Ishikawa (cell line): ENCODE measurements at regions not wholly inside any gene's neighbourhood (a gene's known extent, or its start where the extent isn't known, plus 50 kb on each side); places are given as distances from the start of the nearest gene placed in this dataset.

Experiments used
- CEBPB ChIP-seq: IDR thresholded peaks from 2 replicates; pipeline ENCODE4 v1.6.1; 2012
- CREB1 ChIP-seq: IDR thresholded peaks from 2 replicates; pipeline ENCODE4 v1.6.1; 2012; ENCODE audit warnings: low read depth
- EGR1 ChIP-seq: IDR thresholded peaks from 2 replicates; pipeline ENCODE4 v1.6.1; 2012
- EP300 ChIP-seq: IDR thresholded peaks from 2 replicates; pipeline ENCODE4 v1.6.1; 2012; ENCODE audit warnings: borderline replicate concordance
- FOXM1 ChIP-seq: IDR thresholded peaks from 2 replicates; pipeline ENCODE4 v1.6.1; 2012; ENCODE audit warnings: low read depth, borderline replicate concordance
- MAX ChIP-seq: IDR thresholded peaks from 2 replicates; pipeline ENCODE4 v1.6.1; 2012
- NFIC ChIP-seq: IDR thresholded peaks from 2 replicates; pipeline ENCODE4 v1.6.1; 2012
- RAD21 ChIP-seq: IDR thresholded peaks from 2 replicates; pipeline ENCODE4 v1.6.1; 2012; ENCODE audit warnings: low read depth
- REST ChIP-seq: IDR thresholded peaks from 2 replicates; pipeline ENCODE4 v1.6.1; 2012; ENCODE audit warnings: low read depth, mild to moderate bottlenecking
- TAF1 ChIP-seq: IDR thresholded peaks from 2 replicates; pipeline ENCODE4 v1.6.1; 2012; ENCODE audit warnings: low read depth, mild to moderate bottlenecking
- TCF12 ChIP-seq: IDR thresholded peaks from 2 replicates; pipeline ENCODE4 v1.6.1; 2012; ENCODE audit warnings: low read depth
- TEAD4 ChIP-seq: IDR thresholded peaks from 2 replicates; pipeline ENCODE4 v1.6.1; 2012
- USF1 ChIP-seq: IDR thresholded peaks from 2 replicates; pipeline ENCODE4 v1.6.1; 2012
- YY1 ChIP-seq: IDR thresholded peaks from 2 replicates; pipeline ENCODE4 v1.6.1; 2012; ENCODE audit warnings: low read depth
- ZBTB7A ChIP-seq: IDR thresholded peaks from 2 replicates; pipeline ENCODE4 v1.6.1; 2012; ENCODE audit warnings: low read depth

- TF ChIP-seq FOXM1 (no peak), TAF1 (no peak), MAX (no peak), REST (no peak), RAD21 (no peak), NFIC (no peak), CREB1 (no peak), EGR1 (no peak), ZBTB7A (no peak), TCF12 (no peak), TEAD4 (no peak), EP300 (no peak), YY1 (no peak), USF1 (no peak), CEBPB (no peak)
Measured at GRCh38 chrX:806586-806985, 176.0 kb downstream of the SHOX start.

GRCh38 chrX:805988-806387 lies 175.4 kb downstream of the SHOX start:
- no peak for TF ChIP-seq MAX
- TF ChIP-seq FOXM1, result no peak
- no peak for TF ChIP-seq YY1
- no peak for TF ChIP-seq NFIC
- no peak for TF ChIP-seq ZBTB7A
- no peak for TF ChIP-seq CREB1
- TF ChIP-seq RAD21, result no peak
- no peak for TF ChIP-seq TEAD4

- TF ChIP-seq TCF12 (no peak), NFIC (no peak), EGR1 (no peak), FOXM1 (no peak), CEBPB (no peak), TAF1 (no peak), REST (no peak), CREB1 (no peak), RAD21 (no peak), EP300 (no peak), TEAD4 (no peak), ZBTB7A (no peak), MAX (no peak), YY1 (no peak), USF1 (no peak)
Measured at GRCh38 chrX:805103-805670, 174.6 kb downstream of the SHOX start.

GRCh38 chrX:802846-803245 lies 172.3 kb downstream of the SHOX start:
- no peak for TF ChIP-seq CREB1
- no peak for TF ChIP-seq EP300
- TF ChIP-seq REST, result no peak
- TF ChIP-seq EGR1, result no peak
- TF ChIP-seq FOXM1, result no peak
- no peak for TF ChIP-seq YY1
- TF ChIP-seq RAD21, result no peak
- TF ChIP-seq NFIC, result no peak
- TF ChIP-seq USF1, result no peak
- no peak for TF ChIP-seq MAX
- no peak for TF ChIP-seq TEAD4
- TF ChIP-seq ZBTB7A, result no peak
- no peak for TF ChIP-seq TAF1
- TF ChIP-seq TCF12, result no peak
- TF ChIP-seq CEBPB, result no peak
